ENCODE measurements at regions not wholly inside any gene's neighbourhood (a gene's known extent, or its start where the extent isn't known, plus 50 kb on each side); places are given as distances from the start of the nearest gene placed in this dataset.
"Not testable (repeated sequence)": the region's sequence is repeated elsewhere in the genome, so short reads cannot be mapped to it uniquely, and the experiment has no call there.

DNA sequence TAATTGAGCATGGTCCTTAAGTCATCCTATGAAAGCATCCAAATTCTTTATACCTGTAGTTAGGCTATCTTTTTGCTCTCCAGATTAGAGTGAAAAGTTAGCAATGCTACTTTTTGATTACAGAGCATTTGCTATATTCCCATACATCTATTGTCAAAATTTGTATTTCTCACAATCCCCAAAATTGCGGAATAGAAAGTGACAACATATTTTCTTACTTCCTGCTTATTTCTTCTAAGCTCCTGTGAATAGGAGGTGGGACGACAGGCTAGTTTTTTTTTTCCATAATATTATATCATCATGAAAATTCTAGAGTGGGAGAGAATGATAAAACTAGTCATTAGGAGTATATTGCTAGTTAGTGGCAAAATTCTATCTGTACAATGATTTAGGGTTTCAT is 264.0 kb upstream of the DPYD start:
- no peak for DNase-seq

DNA sequence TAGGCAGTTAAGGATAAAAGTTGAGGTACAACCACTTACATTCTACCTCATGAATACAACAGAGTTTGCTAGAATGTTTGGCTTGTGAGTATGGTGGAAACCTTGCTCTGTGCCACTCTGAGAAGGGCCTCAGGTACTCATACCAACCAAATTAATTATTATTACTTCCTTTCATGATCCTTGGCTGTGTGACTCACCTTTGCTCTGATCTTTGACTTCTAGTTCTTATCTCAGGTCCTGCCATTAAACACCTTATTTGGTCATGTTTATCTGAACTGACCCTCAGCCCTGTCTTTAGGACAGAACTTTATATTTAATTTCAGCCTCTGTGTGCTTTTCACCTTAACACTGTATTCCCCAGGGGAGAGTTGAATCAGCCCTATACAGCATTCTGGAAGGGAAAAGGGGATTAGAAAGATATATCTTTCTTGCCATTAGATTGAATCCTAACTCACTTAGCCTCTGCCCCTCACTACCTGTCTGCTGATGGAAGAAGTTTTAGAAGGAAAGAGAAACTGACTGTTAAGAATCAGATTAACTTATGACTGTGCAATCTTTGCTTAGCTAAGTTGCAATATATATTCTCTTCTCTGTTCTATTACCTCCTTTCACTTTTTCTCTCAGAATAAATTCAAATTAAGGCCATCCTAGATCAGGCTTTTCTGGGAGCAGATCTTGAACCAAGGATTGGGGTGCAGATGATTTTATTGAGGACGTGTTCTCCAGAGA is 260.4 kb upstream of the DPYD start:
- no peak for DNase-seq

DNA sequence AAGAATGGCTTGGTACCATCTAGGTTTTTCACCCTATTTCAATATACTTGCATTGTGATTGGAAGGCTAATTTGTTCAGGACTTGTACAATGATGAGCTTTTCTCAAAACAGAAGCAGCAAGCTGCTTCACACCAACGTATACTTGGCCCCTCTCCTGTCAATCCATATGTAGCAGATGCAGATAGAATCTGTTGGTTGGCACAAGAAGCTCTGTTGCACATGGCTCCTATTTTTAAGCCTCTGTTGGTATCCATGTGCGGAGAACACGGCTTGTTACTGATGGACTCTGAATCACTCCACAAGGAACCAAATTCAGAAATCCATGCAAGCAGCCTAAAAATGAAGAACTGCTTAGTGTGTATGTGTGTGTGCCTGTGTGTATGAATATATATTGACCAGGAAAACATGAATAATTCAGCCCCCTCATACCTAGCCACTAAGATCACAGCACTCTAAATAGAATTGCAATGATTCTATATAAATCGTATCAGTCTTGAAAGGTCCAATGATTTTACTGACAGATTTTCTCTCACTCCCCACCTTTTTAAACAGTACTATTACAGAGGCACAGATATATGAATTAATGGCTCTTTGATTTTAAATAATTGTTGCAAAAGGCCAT is 258.4 kb upstream of the DPYD start:
- no peak for DNase-seq

DNA sequence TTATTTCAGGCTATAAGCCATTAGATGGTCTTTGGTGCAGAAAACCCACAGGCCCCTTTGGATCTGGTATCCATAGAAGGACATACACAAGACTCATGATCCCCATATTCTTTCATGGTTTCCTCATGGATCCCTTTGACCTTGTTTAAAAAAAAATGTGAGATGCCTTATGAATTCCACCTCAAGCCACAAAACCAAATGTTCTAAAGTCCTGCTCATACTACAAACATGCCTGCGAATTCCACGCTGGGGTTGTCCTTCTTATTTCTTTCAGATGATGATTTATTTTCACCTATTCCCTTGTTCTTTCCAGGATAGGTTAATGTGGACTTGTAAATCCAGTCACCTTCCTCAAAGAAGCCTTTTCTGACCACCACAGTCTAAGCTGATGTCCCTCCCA is 256.9 kb upstream of the DPYD start:
- no peak for DNase-seq

DNA sequence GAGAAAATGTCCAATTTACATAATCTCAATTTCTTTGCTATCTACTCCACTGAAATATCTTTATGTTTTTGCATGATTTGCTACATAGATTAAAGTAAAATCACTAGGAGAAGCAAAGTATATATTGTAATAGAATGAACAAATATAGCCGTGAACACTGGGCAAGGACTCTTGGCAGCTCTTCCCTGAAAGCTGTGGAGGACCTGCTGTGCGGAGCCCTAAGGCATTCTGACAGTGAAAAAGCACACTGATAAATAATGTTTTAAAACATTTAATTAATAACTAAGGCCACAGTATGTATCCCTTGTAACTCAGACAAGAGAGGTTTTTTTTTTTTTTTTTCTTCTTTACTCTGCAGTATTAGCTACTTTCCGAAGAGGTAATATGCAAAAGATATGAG is 256.1 kb upstream of the DPYD start:
- no peak for DNase-seq

DNA sequence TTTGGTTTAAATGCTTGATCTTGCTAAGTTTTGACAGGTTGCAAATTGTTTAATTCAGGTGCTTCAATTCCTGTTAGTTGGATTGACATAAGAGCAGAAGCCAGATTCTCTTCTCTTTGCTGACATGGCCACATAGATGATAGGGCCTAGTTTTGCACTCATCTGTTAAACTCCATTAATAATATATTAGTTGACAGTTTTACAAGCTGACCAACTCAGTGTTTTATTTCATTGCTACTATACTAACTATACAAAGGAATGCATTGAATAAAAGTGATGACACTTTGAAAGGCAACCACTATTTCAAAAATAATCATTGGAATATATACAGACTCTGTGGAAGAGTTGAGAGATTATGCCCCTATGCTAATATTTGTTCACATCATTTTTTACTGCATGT is 255.6 kb upstream of the DPYD start:
- no peak for DNase-seq

DNA sequence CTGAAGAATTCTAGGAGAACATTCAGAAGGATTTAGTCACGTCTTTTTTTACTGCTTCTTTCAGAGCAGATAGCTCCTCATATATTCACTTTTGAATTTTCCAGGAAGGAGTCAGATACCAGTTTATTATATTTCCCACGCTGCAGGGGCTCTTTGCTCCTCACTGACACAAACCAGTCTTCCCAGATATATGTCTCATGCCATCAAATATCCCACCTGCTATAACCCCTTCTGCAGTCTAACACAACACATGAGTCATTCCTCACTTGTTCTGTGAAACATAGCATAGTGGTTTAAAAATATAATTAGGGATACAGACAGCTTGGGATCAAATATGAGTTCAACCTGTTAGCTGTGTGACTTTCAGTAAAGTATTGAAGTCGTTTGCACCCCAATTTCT is 251.7 kb upstream of the DPYD start:
- no peak for DNase-seq

DNA sequence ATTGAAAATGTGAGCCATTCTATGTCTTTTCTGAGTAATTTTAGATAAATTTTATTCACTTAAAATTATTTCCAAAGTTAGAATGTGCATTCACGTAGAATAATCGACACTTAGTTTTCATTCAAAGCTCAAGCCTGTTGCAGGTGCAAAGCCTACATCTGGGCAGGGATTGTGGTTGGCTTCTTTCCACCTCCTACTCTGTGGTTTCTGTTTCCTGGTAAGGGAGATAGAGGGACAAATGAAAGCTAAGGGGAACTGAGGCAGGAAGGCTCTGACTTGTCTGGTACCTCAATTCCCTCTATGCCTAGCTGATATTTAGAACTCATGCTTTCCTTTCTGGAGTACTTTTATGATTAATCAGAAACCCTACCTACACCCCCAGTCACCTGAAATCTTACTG is 251.2 kb upstream of the DPYD start:
- DNase-seq = no peak

DNA sequence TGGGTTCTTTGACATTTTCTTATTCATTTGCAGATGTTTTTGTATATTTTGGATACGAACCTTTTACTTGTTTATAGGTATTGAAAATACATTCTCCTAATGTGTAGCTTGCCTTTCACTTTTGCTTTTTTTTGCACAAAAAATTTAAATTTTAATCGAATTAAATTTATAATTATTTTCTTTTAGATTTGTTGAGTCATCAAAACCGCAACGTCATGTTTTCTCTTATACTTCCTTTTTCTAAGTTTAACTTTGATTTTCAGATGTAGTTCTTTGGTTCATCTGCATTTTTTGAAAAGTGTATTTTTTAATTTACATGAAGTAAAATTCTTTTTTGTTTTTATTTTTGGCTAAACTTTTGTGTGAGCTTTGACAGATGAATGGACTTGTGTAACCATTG is 243.7 kb upstream of the DPYD start:
- no peak for DNase-seq

DNA sequence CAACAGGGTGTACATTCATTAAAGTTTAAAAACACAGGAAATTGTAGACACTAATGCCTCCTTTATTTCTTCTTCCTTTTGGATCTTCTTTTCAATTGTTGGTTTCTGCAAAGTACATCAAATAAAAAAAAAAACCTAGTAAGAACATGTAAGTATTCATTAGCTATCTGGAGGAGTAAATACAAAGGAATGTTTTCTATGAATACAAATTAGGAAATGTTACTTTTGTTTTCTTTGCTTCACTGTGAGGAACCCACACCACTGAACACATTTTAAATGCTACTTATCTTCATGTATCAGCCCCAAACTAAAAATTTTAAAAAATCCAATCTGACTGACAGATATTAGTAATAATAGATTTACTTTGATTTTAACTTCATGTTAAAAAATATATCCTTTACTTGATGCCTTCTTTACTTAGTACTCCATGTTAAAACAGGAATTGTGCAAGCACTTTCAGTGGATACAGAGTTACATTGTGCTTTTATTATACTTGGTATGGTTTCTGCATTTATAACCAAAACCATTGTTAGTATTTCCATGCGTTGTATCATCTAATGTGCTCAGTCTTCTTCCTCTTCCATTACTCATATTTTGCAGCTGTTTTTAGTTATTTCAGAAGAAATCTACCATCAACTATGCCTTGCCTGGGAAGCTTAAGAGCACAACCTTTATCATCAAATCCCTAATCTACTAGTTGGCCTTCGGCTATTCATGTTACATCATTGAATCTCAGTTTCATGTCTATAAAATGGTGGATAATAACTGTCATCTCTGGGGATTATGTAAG is 236.9 kb upstream of the DPYD start:
- no peak for DNase-seq

DNA sequence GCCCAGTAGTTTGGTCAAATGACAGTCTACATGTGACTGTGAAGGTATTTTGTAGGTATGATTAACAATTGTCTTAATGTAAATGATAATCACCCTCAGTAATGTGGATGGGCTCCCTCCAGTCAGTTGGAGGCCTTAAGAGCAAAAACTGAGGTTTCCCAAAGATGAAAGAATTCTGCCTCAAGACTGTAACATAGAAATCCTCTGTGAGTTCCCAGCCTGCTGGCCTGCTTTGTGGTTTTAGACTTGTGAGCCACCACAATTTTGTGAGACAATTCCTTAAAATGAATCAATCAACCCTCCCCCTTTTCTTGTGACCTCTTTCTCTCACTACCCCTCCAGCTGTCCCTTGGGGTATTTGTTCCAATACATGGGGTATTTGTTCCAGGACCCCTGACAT is 226.4 kb upstream of the DPYD start:
- no peak for DNase-seq

DNA sequence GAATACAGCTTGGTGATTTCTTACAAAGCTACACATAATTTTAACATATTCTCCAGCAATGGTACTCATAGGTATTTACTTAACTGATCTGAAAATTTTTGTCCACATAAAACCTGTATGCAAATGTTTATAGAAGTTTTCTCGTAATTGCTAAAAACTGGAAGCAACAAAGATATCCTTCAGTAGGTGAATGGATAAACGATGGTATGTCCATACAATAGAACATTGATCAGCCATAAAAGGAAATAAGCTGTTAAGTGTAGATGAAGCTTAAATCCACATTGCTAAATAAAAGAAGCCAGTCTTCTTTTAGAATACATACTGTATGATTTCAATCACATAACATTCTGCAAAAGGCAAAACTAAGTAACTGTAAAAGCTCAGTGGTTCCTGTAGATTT is 224.8 kb upstream of the DPYD start:
- DNase-seq = no peak

DNA sequence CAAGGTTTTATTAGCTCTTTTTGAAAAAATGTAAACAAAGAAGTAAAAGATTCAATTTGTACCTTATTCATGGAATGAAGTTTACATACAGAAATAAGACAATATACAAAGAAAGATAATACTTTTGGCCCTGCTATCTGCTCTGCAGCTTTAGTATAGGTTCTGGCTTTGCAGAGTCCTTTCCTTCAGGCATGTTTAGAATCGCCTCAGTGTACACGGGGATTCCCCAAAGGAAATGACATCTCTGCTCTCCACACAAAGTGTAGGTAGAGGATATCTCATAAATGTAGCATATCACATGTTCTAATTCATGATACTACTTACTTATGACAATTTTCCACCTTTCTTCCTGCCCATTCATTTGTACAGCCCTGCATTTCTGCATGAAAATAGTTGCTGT is 222.6 kb upstream of the DPYD start:
- DNase-seq = no peak

DNA sequence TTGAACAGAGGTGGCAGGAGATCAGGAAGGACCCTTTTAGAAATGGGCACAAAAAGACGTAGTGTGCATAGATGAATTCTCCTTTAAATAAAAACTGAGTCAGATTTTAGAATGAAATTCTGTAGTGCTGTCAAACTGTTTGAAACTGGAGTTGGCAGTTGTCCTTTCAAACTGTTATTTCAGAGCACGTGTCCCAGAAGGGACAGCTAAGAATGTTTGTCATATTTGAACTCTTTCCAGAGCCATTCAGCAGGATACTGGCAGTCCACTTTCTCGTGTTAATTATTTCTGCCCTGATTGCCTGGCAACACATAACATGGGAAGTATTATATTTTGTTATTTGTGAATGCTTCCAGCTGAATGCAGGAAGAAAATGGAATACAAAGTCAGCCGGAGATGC is 212.3 kb upstream of the DPYD start:
- no peak for DNase-seq

DNA sequence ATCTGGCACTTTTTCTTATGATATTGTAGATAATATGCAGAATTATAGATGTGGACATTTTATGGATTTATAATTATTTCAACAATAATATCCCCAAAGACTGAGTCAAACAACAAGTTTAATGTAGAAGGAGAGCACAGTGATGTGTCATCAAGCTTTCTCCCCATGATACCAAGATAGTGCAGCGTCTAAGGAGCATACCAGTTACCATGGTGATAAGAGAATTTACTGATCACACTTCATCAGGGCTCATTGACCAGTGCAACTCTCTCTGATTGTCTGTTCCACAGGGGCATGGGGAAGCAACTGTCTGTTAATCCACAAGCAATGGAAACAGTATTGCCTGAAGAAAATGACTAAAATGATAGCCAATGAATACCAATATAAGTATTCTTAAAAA is 209.6 kb upstream of the DPYD start:
- no peak for DNase-seq

DNA sequence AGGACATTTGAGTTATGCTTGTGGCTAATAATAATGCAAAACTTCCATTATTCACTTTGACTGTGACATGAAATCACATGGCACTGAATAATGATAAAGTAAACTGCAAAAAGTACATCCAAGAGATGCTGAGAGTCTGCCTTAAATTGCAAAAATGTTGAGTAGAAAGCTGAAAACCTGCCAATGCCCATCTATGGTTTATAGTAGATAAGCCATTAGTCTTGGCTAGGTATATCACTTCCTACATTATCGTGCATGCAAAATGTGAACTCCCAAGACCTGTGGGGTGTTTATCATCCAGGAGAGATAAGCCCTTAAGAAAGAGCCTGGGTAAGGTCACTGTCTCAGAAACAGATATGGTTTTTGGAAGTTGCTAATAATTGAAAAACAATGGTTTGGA is 208.7 kb upstream of the DPYD start:
- no peak for DNase-seq

DNA sequence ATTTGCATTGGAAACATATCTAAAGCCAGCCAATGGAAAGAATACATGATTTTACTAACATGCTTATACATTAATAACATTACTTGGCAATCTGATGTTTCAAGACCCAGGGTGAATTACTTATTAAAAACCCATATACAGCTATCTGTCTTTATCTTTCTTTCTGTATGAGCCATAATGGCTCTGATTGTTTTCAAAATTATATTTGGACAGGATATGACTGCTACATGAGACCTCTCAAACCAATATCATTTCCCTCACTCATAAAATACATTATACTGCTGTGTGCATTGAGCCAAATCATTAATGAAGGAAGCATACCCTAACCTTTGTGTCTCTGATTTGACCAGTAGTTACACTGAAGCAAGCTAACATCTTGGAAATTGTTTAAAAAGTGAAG is 205.9 kb upstream of the DPYD start:
- DNase-seq = no peak

DNA sequence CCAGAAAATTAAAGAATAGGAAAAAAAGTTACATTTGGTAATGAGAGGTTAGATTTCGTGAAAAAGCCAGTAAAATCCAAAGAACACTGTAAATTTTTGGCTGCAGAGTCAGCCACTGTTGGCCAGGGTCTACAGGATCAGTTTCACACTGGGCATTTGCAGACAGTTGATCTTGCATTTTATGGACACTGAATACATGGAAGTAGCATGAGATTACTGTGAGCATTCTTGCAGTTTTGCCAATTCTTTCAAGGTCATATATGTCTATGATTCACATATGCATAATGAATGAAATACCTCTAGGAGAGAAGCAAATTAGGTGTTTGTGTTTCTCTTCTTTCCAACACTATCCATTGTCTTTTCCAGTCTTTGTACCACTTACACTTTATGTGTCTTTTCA is 200.8 kb upstream of the DPYD start:
- DNase-seq = no peak

DNA sequence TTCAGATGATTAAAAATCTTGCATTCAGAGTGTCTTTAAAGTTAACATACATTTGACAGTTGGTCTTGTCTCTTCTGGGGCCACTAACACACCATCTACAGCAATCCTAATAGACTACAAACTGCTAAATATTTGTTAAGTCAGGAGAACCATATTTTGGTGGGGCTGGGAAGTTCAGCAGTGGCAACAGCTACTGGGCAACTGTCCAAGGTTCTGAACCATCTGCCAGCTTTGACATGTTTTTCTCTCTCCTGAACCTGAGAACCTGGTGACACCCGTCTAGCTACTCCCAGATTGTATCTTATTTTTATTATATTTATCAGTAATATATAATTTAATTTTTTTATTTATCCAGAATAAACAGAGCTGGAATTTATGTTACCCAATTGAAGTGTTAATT is 199.0 kb upstream of the DPYD start:
- DNase-seq = no peak

DNA sequence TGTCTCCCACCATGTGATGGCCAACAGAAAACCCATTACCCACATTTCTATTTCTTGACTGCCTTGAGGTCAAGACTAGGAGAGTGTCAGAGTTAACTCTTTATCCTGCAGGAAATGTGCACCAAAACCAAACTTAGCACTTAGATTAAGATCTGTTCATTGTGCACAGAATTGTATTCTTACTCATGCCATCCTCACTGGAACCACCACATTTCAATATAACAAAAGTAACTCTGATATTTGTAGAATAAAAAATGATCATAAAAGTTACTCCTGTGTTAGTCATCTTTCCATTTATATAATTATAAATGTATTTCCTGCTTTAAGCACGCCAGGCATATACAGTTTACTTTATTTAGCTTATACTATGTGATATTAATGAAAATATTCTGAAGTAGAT is 193.0 kb upstream of the DPYD start:
- DNase-seq = no peak

DNA sequence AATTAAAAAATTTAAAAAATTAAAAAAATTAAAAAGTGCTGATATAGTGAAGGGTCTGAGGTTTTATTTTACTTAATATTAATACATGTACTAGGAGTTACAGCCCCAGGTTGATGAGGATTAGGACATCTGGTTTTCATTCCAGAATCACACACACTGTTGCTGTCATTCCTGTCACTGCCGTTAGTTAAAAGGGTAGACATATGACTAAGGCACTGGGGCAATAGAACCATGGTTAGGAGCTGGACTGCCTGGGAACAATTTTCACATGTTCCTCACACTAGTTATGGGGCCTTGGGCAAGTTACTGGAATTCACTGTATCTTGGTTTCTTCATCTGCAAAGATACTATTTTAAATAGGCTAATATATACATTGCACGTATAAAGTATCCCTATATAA is 191.8 kb upstream of the DPYD start:
- no peak for DNase-seq

DNA sequence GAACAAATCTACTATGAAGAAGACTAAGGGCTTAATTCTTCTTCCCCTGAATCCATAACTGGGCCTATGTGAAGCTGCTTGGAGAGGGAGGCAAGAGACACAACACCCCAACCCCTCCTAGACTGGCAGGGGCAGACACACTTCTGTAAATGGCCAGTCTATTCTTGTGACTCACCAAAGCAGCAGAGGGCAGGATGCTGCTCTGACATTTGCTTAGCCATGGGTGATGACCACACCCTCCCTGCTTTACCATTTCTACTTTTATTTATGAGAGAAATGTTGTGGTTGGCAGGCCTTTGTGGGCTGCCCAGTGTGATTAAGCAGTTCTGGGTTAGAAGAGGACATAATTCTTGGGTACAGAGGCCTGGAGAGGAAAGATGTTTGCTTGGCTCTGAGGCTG is 189.8 kb upstream of the DPYD start:
- no peak for DNase-seq

DNA sequence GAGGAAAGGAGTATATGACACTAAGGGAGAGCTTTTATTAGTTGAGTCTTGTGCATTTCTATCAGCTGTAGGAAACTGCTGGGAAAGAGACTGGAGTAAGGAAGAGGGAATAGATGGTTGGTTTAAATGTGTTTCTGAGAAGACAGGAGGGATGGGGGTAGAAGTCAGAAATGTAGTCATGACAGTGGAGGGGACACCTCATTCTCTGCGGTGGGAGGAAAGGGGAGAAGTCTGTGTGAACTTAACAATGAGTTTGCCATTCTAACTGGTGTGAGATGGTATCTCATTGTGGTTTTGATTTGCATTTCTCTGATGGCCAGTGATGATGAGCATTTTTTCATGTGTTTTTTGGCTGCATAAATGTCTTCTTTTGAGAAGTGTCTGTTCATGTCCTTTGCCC is 187.5 kb upstream of the DPYD start:
- not testable (repeated sequence) for DNase-seq

DNA sequence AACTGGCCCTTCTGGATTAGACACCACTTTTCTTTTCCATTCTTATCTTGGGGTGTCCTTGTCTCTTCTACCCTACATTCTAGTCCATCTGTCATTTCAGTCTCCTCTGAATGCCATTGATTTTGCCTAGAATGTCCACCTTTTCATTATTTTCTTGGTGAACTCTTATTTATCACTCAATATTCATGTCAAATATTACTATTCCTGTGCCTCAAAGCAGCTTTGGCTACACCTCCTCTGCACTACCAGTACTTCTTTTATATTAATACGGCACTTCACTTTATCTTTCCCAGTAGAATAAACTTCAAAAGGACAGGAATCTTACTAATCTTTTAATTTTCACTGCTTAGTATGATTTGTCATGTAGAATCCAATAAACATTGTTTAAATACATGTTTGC is 186.4 kb upstream of the DPYD start:
- DNase-seq = no peak

DNA sequence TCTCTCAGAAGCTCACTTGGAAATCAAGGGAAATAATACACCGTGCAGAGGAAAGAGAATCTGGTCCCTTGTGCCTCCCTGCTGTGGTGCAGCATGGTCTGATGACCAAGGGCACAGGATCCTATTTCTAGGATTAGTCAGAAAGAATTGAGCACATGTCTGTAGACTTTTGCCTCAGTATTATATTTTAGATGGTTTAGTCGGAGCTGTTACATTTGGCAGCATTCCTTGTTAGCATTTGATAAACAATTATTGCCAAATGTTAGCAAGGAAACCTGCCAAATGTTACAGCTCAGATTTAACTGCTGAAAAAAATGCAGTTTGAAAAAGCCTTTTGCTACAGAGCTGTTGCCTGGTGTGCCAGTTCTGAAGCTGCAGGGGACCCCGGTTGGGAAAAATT is 183.5 kb upstream of the DPYD start:
- DNase-seq = no peak

All from activated CD8-positive, alpha-beta memory T cell treated with anti-CD3 and anti-CD28 coated beads for 24 hours (primary cell).